ENCODE measurements at regions not wholly inside any gene's neighbourhood (a gene's known extent, or its start where the extent isn't known, plus 50 kb on each side); places are given as distances from the start of the nearest gene placed in this dataset.

GRCh38 chr6:143564484-143565017 lies 53.0 kb upstream of the FUCA2 start (continued):
- TF ChIP-seq, protein P1, sequence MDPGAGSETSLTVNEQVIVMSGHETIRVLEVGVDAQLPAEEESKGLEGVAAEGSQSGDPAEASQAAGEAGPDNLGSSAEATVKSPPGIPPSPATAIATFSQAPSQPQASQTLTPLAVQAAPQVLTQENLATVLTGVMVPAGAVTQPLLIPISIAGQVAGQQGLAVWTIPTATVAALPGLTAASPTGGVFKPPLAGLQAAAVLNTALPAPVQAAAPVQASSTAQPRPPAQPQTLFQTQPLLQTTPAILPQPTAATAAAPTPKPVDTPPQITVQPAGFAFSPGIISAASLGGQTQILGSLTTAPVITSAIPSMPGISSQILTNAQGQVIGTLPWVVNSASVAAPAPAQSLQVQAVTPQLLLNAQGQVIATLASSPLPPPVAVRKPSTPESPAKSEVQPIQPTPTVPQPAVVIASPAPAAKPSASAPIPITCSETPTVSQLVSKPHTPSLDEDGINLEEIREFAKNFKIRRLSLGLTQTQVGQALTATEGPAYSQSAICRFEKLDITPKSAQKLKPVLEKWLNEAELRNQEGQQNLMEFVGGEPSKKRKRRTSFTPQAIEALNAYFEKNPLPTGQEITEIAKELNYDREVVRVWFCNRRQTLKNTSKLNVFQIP (CRISPR knock-in tag; IDR thresholded peaks at IDR 0.05; ENCODE audit: borderline replicate concordance, low read depth), result no peak
- TF ChIP-seq, protein P2, sequence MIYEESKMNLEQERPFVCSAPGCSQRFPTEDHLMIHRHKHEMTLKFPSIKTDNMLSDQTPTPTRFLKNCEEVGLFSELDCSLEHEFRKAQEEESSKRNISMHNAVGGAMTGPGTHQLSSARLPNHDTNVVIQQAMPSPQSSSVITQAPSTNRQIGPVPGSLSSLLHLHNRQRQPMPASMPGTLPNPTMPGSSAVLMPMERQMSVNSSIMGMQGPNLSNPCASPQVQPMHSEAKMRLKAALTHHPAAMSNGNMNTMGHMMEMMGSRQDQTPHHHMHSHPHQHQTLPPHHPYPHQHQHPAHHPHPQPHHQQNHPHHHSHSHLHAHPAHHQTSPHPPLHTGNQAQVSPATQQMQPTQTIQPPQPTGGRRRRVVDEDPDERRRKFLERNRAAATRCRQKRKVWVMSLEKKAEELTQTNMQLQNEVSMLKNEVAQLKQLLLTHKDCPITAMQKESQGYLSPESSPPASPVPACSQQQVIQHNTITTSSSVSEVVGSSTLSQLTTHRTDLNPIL (CRISPR knock-in tag; IDR thresholded peaks at IDR 0.05; ENCODE audit: low read depth), result no peak

DNA sequence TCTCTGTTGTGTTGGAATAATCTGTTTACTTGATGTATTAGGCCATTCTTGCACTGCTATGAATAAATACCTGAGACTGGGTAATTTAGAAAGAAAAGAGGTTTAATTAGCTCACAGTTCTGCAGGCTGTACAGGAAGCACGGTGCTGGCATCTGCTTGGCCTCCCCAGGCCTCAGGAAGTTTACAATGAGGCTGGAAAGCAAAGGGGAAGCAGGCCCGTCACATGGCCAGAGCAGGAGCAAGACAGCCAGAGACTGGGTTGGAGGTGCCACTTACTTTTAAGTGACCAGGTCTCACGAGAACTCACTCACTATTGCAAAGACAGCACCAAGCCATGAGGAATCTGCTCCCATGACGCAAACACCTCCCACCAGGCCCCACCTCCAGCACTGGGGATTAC lies 50.6 kb upstream of the FUCA2 start:
- no peak for ATAC-seq
- TF ChIP-seq GLIS3 (CRISPR knock-in tag; IDR thresholded peaks at IDR 0.05) (no peak), ISL1 (CRISPR knock-in tag; IDR thresholded peaks at IDR 0.05) (no peak), ZNF8 (CRISPR knock-in tag; IDR thresholded peaks at IDR 0.05) (no peak), CSRNP3 (CRISPR knock-in tag; IDR thresholded peaks at IDR 0.05) (no peak), CSDC2 (CRISPR knock-in tag; IDR thresholded peaks at IDR 0.05) (no peak), ZNF70 (CRISPR knock-in tag; IDR thresholded peaks at IDR 0.05) (no peak), TCF4 (CRISPR knock-in tag; IDR thresholded peaks at IDR 0.05; ENCODE audit: borderline replicate concordance) (no peak), BACH2 (CRISPR knock-in tag; IDR thresholded peaks at IDR 0.05; ENCODE audit: borderline replicate concordance) (no peak), OSR1 (CRISPR knock-in tag; IDR thresholded peaks at IDR 0.05) (no peak), ZFP3 (CRISPR knock-in tag; IDR thresholded peaks at IDR 0.05) (no peak), ZNF565 (CRISPR knock-in tag; conservative IDR thresholded peaks at IDR 0.05; ENCODE audit: low read depth) (no peak), TOX (CRISPR knock-in tag; IDR thresholded peaks at IDR 0.05; ENCODE audit: borderline replicate concordance) (no peak), ESRRG (CRISPR knock-in tag; IDR thresholded peaks at IDR 0.05) (no peak), PPARA (CRISPR knock-in tag; IDR thresholded peaks at IDR 0.05; ENCODE audit: borderline replicate concordance) (no peak), RARB (CRISPR knock-in tag; IDR thresholded peaks at IDR 0.05) (no peak), SNAI2 (CRISPR knock-in tag; IDR thresholded peaks at IDR 0.05) (no peak), ZC3H10 (CRISPR knock-in tag; IDR thresholded peaks at IDR 0.05) (no peak)
- TF ChIP-seq, protein P2 (CRISPR knock-in tag; IDR thresholded peaks at IDR 0.05; ENCODE audit: low read depth), result no peak
- TF ChIP-seq, protein P3, sequence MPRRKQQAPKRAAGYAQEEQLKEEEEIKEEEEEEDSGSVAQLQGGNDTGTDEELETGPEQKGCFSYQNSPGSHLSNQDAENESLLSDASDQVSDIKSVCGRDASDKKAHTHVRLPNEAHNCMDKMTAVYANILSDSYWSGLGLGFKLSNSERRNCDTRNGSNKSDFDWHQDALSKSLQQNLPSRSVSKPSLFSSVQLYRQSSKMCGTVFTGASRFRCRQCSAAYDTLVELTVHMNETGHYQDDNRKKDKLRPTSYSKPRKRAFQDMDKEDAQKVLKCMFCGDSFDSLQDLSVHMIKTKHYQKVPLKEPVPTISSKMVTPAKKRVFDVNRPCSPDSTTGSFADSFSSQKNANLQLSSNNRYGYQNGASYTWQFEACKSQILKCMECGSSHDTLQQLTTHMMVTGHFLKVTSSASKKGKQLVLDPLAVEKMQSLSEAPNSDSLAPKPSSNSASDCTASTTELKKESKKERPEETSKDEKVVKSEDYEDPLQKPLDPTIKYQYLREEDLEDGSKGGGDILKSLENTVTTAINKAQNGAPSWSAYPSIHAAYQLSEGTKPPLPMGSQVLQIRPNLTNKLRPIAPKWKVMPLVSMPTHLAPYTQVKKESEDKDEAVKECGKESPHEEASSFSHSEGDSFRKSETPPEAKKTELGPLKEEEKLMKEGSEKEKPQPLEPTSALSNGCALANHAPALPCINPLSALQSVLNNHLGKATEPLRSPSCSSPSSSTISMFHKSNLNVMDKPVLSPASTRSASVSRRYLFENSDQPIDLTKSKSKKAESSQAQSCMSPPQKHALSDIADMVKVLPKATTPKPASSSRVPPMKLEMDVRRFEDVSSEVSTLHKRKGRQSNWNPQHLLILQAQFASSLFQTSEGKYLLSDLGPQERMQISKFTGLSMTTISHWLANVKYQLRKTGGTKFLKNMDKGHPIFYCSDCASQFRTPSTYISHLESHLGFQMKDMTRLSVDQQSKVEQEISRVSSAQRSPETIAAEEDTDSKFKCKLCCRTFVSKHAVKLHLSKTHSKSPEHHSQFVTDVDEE (CRISPR knock-in tag; IDR thresholded peaks at IDR 0.05), result no peak
